ENCODE measurements at regions not wholly inside any gene's neighbourhood (a gene's known extent, or its start where the extent isn't known, plus 50 kb on each side); places are given as distances from the start of the nearest gene placed in this dataset.
"Not testable (repeated sequence)": the region's sequence is repeated elsewhere in the genome, so short reads cannot be mapped to it uniquely, and the experiment has no call there.

GRCh38 chr13:53439439-53440225 lies 411.0 kb downstream of the OLFM4 start:
- no peaks in the 10 kb centered on the region for H3K36me3 ChIP-seq
- no peaks in the 10 kb centered on the region for H3K4me1 ChIP-seq
- no peak for DNase-seq (ENCODE audit: low spot score in 2 of 2)
- no peak overlapping the region for H3K4me3 ChIP-seq
- H3K27ac ChIP-seq: no peak overlapping the region
- H3K27me3 ChIP-seq: no peaks in the 10 kb centered on the region
- H3K9me3 ChIP-seq: no peaks in the 10 kb centered on the region
- intact Hi-C loops (cut with DNase I): no loop called here
- no peak for TF ChIP-seq CTCF (IDR thresholded peaks at IDR 0.05)

GRCh38 chr13:53442979-53443378 lies 414.4 kb downstream of the OLFM4 start:
- Histone ChIP-seq H3K36me3 (no peaks in the 10 kb centered on the region), H3K4me1 (no peaks in the 10 kb centered on the region), H3K27ac (no peak overlapping the region), H3K9me3 (no peaks in the 10 kb centered on the region), H3K4me3 (no peak overlapping the region), H3K27me3 (no peaks in the 10 kb centered on the region)
- no peak for DNase-seq (ENCODE audit: low spot score in 2 of 2)
- intact Hi-C loops (cut with DNase I): no loop called here
- no peak for TF ChIP-seq CTCF (IDR thresholded peaks at IDR 0.05)

- Histone ChIP-seq H3K4me3 (no peak overlapping the region), H3K27me3 (no peaks in the 10 kb centered on the region), H3K27ac (no peak overlapping the region), H3K4me1 (no peaks in the 10 kb centered on the region), H3K36me3 (no peaks in the 10 kb centered on the region), H3K9me3 (no peaks in the 10 kb centered on the region)
- intact Hi-C loops (cut with DNase I): no loop called here
- no peak for DNase-seq (ENCODE audit: low spot score in 2 of 2)
- no peak for TF ChIP-seq CTCF (IDR thresholded peaks at IDR 0.05)
These were observed 417.1 kb downstream of the OLFM4 start for GRCh38 chr13:53445686-53446085.

- intact Hi-C loops (cut with DNase I): no loop called here
- H3K4me1 ChIP-seq: no peaks in the 10 kb centered on the region
- H3K36me3 ChIP-seq: no peaks in the 10 kb centered on the region
- no peaks in the 10 kb centered on the region for H3K27me3 ChIP-seq
- no peak for DNase-seq (ENCODE audit: low spot score in 2 of 2)
- H3K4me3 ChIP-seq: no peak overlapping the region
- H3K9me3 ChIP-seq: no peaks in the 10 kb centered on the region
- no peak overlapping the region for H3K27ac ChIP-seq
- no peak for TF ChIP-seq CTCF (IDR thresholded peaks at IDR 0.05)
These were observed 418.8 kb downstream of the OLFM4 start for GRCh38 chr13:53447456-53447855.

GRCh38 chr13:53447863-53448262 lies 419.2 kb downstream of the OLFM4 start:
- no peaks in the 10 kb centered on the region for H3K9me3 ChIP-seq
- TF ChIP-seq CTCF (IDR thresholded peaks at IDR 0.05): no peak
- no peak overlapping the region for H3K27ac ChIP-seq
- H3K4me1 ChIP-seq: no peaks in the 10 kb centered on the region
- intact Hi-C loops (cut with DNase I): no loop called here
- DNase-seq (ENCODE audit: low spot score in 2 of 2): no peak
- no peak overlapping the region for H3K4me3 ChIP-seq
- H3K27me3 ChIP-seq: no peaks in the 10 kb centered on the region
- no peaks in the 10 kb centered on the region for H3K36me3 ChIP-seq

GRCh38 chr13:53452263-53452808 lies 423.7 kb downstream of the OLFM4 start:
- H3K27me3 ChIP-seq; intact Hi-C loops (cut with DNase I); H3K4me1 ChIP-seq; H3K4me3 ChIP-seq; H3K9me3 ChIP-seq; H3K36me3 ChIP-seq; DNase-seq (ENCODE audit: low spot score in 2 of 2); H3K27ac ChIP-seq: not testable (repeated sequence)
